ENCODE measurements at regions not wholly inside any gene's neighbourhood (a gene's known extent, or its start where the extent isn't known, plus 50 kb on each side); places are given as distances from the start of the nearest gene placed in this dataset.

GRCh38 chr6:134738211-134738885 is 211.6 kb downstream of the ALDH8A1 start:
- DNase-seq = no peak

- no peak for DNase-seq
Observed at GRCh38 chr6:134735461-134735860, 214.4 kb downstream of the ALDH8A1 start.

- no peak for DNase-seq
Observed at GRCh38 chr6:134734312-134734869, 215.5 kb downstream of the ALDH8A1 start.

GRCh38 chr6:134733801-134734200 is 216.1 kb downstream of the ALDH8A1 start:
- no peak for DNase-seq

- no peak for DNase-seq
Observed at GRCh38 chr6:134732763-134733162, 217.1 kb downstream of the ALDH8A1 start.

GRCh38 chr6:134731615-134732014 is 218.3 kb downstream of the ALDH8A1 start:
- no peak for DNase-seq

- no peak for DNase-seq
Observed at GRCh38 chr6:134730013-134730412, 219.9 kb downstream of the ALDH8A1 start.

- DNase-seq = no peak
Observed at GRCh38 chr6:134729561-134729960, 220.3 kb downstream of the ALDH8A1 start.

- DNase-seq = no peak
Observed at GRCh38 chr6:134727081-134727480, 222.8 kb downstream of the ALDH8A1 start.

- no peak for DNase-seq
Observed at GRCh38 chr6:134725590-134725989, 224.3 kb downstream of the ALDH8A1 start.

GRCh38 chr6:134724771-134725340 is 225.0 kb downstream of the ALDH8A1 start:
- DNase-seq = no peak

- DNase-seq = no peak
Observed at GRCh38 chr6:134723081-134723871, 226.6 kb downstream of the ALDH8A1 start.

- DNase-seq = no peak
Observed at GRCh38 chr6:134722200-134722870, 227.6 kb downstream of the ALDH8A1 start.

- no peak for DNase-seq
Observed at GRCh38 chr6:134721060-134721405, 228.9 kb downstream of the ALDH8A1 start.

- no peak for DNase-seq
Observed at GRCh38 chr6:134720353-134721059, 229.4 kb downstream of the ALDH8A1 start.

- no peak for DNase-seq
Observed at GRCh38 chr6:134719911-134720310, 230.0 kb downstream of the ALDH8A1 start.

GRCh38 chr6:134719286-134719685 is 230.6 kb downstream of the ALDH8A1 start:
- DNase-seq = no peak

- no peak for DNase-seq
Observed at GRCh38 chr6:134714679-134715078, 235.2 kb downstream of the ALDH8A1 start.

GRCh38 chr6:134714113-134714512 is 235.8 kb downstream of the ALDH8A1 start:
- DNase-seq = no peak

GRCh38 chr6:134712311-134712710 is 237.6 kb downstream of the ALDH8A1 start:
- no peak for DNase-seq

- no peak for DNase-seq
Observed at GRCh38 chr6:134708079-134708478, 241.8 kb downstream of the ALDH8A1 start.

- no peak for DNase-seq
Observed at GRCh38 chr6:134707342-134708031, 242.4 kb downstream of the ALDH8A1 start.

Data from SW 1271 (cell line).